WI38 (cell line): ENCODE measurements at regions not wholly inside any gene's neighbourhood (a gene's known extent, or its start where the extent isn't known, plus 50 kb on each side); places are given as distances from the start of the nearest gene placed in this dataset.

ENCODE experiments used
- H3K4me3 ChIP-seq: 2 replicates; pipeline ENCODE4 v1.5.1; 2011; ENCODE audit warnings: low read depth, mild to moderate bottlenecking, control low read depth, low read length
- TF ChIP-seq, protein P1 (sequence below): IDR thresholded peaks from 2 replicates; pipeline ENCODE4 v1.5.1; 2012; ENCODE audit warnings: low read depth, mild to moderate bottlenecking, control low read depth, low read length

DNA sequence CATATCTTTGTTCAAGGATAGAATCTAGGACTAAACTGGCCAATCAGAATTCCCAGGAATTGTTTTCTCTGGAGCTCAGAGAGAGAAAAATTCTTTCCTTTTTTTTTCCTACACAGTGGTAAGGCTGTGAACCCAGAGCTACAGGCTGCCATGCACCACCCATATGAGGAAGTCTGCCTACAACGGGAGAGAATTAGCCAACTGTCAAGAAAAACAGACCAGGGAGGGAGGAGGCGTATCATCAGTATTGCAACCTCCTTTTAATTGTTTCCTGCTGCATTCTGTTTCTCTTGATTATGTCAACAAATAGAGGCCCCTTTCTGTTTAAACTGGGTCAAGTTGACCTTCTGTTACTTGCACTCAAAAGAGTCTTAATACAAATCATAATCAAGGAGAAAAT, 176.5 kb upstream of the UBASH3B start:
- H3K4me3 ChIP-seq = no peak overlapping the region
- TF ChIP-seq, protein P1, sequence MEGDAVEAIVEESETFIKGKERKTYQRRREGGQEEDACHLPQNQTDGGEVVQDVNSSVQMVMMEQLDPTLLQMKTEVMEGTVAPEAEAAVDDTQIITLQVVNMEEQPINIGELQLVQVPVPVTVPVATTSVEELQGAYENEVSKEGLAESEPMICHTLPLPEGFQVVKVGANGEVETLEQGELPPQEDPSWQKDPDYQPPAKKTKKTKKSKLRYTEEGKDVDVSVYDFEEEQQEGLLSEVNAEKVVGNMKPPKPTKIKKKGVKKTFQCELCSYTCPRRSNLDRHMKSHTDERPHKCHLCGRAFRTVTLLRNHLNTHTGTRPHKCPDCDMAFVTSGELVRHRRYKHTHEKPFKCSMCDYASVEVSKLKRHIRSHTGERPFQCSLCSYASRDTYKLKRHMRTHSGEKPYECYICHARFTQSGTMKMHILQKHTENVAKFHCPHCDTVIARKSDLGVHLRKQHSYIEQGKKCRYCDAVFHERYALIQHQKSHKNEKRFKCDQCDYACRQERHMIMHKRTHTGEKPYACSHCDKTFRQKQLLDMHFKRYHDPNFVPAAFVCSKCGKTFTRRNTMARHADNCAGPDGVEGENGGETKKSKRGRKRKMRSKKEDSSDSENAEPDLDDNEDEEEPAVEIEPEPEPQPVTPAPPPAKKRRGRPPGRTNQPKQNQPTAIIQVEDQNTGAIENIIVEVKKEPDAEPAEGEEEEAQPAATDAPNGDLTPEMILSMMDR = no peak

GRCh38 chr11:122468965-122469364, 186.6 kb upstream of the UBASH3B start:
- TF ChIP-seq, protein P1 = no peak
- no peak overlapping the region for H3K4me3 ChIP-seq

DNA sequence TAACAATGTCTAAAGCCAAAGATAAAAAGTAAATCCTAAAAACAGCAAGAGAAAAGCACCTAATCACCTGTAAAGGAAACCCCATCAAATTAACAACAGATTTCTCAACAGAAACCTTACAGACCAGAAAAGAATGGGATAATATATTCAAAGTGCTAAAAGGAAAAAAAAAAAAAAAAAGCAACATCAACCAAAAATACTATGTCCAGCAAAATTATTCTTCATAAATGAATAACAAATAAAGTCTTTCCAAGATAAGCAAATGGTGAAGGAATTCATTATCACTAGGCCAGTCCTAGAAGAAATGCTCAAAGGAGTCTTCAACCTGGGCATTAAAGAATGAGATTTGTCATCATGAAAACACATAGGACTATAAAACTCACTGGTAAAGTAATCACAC, 192.0 kb upstream of the UBASH3B start:
- TF ChIP-seq, protein P1 = no peak

GRCh38 chr11:122459064-122459463, 196.5 kb upstream of the UBASH3B start:
- TF ChIP-seq, protein P1 = no peak
- no peak overlapping the region for H3K4me3 ChIP-seq

More for the DNA sequence above, 192.0 kb upstream of the UBASH3B start:
- H3K4me3 ChIP-seq = no peak overlapping the region

DNA sequence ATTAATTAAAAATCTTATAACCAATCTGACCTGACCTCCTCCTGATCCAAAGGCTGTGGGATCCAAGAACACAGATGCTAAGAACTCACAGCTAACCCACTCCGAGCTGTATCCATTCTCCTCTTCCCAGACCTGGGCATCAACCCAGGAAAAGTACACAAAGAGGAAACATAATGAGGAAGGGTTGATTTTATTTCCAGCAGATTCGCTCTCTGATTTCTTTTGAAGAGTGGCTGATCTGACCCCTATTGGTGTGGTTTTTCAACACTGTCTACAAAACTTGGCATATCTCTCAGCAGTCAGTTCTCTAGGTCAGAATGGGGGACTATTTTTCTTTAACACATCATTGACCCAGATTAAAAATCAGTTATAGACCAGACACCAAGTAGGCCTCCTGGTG, 201.9 kb upstream of the UBASH3B start:
- no peak overlapping the region for H3K4me3 ChIP-seq

GRCh38 chr11:122451911-122452310, 203.6 kb upstream of the UBASH3B start:
- no peak overlapping the region for H3K4me3 ChIP-seq
- TF ChIP-seq, protein P1 = no peak

More for the DNA sequence above, 201.9 kb upstream of the UBASH3B start:
- TF ChIP-seq, protein P1 = no peak

GRCh38 chr11:122441666-122442035, 213.9 kb upstream of the UBASH3B start:
- TF ChIP-seq, protein P1 = no peak
- H3K4me3 ChIP-seq = peak overlapping the region; percentile 55
